Amniotic epithelial cell (primary cell): ENCODE measurements at regions not wholly inside any gene's neighbourhood (a gene's known extent, or its start where the extent isn't known, plus 50 kb on each side); places are given as distances from the start of the nearest gene placed in this dataset.

ENCODE experiments used
- DNase-seq: peaks from one replicate; pipeline ENCODE4 v3.0.0-alpha.2; 2010; ENCODE audit warnings: low read depth

DNA sequence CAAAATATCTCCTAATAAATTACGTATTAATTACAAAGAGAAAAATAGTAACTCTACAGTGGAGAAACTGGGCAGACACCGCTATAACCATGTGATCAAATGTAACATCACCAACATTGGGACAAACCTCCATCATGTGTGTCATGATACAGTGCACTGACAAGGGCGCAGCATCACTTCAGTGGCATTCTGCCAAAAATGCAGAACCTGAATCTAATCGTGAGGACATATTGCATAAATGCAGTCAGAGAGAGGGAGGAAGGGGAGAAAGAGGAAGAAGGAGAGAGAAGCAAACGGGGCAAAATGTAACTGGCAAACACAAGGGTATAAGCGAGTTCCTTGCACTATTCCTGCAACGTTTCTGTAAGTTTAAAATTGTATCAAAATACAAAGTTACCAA is 74.2 kb upstream of the MARCHF10 start:
- no peak for DNase-seq

DNA sequence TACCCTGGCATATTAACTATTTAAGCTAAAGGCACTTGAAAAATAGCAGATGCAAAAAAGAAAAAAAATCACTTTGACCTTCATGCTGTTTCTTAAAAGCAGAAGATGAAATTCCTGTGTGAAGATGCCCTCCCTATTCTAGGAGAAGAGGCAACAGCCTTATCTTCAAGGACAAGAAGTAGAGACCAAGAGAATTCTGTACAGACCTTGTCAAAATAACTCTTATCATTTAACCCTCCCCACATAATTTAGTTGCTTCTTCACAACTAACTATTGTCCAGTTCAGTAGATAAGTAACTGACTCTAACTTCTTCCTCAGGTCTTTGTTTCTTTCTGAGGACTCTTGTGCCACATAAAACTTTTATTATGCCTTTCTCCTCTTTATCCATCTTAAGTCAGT is 72.0 kb upstream of the MARCHF10 start:
- DNase-seq, result no peak

DNA sequence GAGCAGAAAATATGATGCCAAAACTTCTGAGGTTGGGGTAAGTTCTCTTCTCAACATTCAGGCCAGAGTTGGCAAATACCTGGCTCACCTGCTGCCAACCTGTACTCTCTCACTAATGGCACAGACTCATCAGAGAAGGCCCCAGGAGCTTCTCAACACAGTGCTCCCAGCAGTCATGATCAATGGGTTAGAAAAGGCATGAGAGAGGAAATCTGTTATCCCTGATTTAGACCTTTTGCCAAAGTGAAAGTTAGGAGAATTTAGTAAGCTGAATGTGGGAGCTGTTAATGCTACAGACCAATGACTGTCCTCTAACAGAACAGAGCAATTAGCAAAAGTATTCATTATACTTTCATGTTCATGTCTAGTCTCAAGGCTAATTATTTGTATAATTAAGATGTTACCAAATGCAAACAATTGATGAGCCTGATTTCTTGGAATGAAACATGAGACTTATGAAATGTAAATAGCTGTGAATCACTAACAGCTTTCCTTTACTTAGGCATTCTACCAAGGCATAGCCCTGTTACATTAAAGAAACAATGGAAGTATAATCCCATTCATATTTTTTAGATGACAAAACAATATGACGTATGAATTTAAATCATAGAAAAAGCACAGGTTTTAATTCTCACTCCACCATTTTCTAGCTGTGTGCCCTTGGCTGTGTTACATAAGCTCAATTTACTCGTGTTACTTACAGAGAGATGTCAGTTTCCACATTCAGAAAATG is 68.7 kb upstream of the MARCHF10 start:
- no peak for DNase-seq

DNA sequence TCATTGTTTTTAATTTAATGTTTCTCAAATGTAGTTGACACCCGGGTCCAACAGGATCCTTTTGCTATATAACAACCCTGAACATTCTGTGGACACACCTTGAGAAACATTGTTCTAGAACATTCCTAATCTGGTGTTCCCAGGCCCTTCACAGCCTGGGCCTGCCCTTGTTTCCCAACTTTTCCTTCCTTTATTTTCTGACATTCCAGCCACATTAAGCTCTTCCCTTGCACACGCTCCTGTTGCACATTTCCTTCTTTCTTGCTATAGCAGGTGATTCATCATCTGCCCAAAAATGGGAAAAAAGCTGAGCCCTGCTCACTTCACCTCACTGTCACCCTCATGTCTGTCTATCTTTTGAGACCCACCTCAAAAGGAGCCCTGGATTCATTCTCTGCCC is 67.9 kb upstream of the MARCHF10 start:
- DNase-seq, result peak; percentile 41

DNA sequence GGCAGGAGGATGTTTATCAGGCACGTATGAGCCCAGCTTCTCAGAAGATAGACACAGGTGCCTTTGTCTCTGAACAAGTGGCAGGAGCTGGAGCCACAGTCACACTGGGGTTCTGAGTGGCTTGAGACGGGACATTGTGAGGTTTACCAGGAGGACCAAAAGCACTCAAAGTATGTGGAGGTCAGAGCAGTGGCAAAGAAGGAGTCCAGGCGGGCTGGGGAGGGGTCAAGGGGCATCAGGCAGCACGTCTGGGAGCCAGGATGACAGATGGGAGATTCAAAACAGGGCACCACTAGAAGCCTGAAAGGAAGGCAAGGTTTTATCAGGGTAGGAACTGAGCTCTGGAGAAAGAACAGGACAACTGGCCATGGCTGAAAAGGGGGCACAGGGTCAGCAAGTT is 67.2 kb upstream of the MARCHF10 start:
- no peak for DNase-seq

DNA sequence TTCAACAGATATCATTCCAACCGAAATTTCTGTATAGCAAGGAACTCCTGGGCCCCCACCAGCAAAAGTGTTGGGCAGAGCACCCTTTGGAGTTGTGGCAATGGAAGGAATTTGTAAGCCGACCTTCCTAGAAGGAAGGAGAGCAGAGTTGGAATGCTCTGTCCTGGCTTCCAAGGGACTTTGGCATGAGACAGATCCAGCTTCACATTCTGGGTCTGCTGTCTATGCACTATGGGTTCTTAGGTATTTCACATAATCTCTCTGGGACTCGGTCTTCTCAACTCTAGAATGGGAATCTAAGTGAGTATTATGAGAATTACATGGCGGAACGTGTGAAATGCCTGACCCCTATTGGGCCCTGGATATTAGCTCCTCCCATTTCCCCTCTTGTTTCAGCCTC is 63.2 kb upstream of the MARCHF10 start:
- no peak for DNase-seq

DNA sequence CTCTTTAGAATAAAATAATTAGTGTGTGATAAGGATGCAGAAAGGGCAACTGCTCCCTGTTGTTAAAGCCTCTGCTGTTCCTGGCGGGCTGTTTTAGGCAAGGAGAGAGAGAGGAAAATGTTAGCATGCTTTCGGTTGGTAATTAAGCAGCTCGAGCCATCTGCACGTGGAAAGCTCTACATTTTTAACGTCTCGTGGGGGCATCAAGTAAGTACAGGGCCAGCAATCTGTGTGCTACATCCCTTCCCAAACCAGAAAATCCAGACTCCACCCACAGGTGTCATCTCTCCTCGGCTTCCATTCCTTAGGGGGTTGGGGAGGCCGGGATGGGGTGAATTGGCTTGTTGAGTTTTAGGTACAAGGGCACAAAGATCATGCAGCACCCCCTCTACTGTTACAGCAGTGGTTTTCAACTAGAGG is 62.4 kb upstream of the MARCHF10 start:
- no peak for DNase-seq

DNA sequence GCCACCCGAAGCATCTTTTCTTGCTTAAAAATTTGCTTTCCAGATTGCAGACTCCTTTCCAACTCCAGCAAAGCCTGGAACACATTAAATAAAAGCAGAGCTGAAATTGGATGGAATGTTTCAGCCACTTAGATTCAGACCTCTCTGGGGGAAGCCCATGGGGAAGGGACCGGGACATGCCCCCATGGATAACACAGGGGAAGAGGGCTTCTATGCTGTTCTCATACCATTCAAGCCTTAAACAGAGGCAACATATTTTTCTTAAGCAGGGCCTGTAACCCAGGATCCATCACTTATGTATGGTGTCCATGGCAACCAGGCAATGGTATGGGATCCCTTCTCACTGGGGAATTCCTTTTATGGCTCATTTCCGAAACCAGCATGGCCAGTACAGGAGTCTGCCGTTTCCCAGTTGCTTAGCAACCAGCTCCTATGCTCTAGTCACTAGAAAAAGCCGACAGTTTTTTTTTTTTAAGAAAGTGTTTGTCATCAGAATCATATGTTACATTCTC is 62.0 kb upstream of the MARCHF10 start:
- peak; percentile 66 for DNase-seq

DNA sequence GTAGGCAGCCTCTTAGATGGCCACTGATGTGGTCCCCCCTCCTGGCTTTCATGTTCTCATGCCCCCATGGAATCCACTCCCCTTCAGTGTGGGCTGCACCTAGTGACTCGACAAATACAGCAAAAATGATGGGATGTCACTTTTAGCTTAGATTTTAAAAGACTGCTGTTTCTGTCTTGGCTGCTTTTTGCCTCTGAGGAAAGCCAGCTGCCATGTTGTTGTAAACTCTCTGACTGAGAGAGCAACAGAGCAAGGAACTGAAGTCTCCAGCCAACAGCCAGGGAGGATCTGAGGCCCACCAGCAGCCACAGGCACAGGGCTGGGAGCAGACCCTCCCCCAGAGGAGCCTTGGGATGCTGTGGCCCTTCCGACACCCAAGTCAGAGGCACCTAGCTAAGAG is 60.6 kb upstream of the MARCHF10 start:
- no peak for DNase-seq

DNA sequence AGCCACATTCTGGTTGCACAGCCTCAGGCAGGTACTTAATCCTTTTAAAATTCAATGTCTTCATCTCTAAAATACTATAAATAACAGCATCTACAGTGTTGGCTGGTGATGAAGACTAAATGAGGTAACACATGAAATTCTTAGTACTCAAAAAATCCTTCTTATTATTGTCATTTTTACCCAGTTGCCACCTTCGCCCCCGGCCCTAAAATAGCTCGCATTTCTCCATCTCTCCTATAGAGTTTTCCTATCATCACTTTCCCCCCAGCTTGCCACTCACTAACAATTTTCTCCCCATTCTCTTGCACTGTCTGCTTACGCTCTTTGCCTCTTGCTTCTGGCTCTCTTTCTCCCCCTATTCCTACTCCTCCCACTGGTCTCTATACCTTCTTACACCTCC is 59.9 kb upstream of the MARCHF10 start:
- no peak for DNase-seq

DNA sequence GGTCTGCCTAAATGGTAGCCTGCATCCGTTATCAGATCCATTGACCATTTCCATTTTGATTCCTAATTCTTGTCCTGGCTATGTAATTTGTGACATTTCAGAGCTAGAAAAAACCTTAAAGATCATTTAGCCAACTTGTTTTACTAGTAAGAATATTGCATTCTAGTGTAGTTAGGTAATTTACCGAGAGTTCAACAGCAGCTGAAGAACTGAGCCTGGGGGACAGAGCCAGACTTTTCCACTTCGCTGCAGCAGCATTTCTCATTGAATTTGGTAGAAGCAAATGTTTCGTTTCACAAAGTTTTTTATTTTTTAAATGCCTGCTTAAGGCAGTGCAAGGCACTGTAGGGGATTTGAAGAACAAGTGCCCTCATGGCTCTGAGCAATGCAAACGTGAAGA is 59.2 kb upstream of the MARCHF10 start:
- no peak for DNase-seq

DNA sequence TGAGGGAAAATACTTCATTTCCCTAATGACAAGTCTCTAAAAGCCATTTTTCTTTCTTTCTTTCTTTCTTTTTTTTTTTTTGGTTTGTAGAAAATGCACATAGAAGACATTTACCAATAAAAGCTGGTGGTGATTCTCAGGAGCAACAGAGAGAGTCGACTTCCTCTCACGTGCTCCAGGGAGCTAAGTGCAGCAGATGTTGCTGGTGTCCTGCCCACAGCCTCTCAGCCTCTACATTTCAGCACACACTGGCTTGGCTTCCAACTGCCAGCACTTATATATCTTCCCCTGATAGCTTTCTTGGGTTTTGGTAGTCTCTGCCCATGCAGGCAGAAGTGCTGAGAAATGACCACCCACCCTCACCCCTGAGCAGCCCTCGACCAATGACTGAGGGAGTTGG is 58.4 kb upstream of the MARCHF10 start:
- DNase-seq, result no peak

DNA sequence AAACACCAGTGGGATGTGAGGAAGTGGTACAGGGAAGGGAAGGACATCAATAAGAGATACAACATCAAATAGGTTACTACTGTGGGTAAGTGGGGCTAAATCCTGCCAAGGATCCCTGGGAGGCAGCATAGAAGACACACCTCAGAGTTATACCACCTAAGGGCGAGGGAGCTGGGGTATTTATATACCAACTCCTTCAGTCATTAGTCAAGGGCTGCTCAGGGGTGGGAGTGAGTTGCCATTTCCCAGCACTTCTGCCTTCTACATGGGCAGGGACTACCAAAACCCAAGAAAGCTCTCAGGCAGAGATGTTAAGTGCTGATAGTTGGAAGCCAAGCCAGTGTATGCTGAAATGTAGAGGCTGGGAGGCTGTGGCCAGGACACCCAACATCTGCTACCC is 57.5 kb upstream of the MARCHF10 start:
- no peak for DNase-seq

DNA sequence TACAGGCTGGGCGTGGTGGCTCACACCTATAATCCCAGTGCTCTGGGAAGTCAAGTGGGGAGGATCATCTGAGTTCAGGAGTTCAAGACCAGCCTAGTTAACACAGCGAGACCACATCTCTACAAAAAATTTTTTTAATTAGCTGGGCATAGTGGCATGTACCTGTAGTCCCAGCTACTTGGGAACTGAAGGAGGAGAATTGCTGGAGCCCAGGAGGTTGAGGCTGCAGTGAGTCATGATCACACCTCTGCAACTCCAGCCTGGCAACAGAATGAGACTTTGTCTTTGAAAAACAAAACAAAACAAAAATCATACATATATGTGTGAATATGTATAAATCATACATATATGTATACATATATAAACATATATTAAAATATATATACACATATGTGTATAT is 54.1 kb upstream of the MARCHF10 start:
- DNase-seq, result no peak

DNA sequence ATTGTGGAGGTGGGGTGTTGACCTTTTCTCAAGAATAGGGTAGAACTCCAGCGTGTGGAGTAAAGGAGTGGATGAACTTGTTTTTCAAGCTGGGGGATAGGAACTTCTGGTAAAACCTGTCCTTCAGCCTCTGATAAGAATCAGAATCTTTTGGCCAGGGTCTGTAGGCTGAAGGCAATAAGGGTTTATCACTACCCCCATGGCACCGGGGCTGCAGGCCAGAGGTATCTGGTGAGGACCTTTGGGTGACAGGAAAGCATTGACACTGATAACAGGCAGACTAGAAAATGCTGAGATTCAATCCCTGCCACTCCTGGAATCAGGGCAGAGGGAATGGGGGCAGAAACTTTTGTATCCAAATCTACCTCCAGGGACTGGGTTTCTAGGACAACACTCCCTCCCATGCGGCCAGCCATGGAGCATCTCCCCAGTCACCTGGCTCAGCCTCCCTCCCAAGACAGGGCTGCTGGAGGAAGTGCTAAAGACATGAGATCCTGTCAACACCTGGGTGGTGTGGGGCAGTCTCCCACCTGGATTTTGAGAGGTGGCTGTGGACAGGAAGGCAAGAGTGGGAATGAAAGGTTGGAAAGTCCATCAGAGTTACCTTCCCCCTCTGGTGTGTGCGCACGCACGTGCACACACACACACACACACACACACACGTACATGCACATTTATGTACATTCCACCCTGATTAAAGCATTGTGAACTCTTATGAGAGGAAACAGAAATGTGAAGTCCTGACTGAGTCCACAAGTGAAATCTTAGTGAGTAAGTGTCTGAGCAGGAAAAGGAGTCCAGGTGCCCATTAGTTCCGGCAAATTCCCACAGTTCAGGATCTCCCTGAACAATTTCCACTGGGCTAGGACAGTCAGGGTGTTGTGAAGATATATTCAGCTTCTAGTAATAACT is 53.1 kb upstream of the MARCHF10 start:
- peak; percentile 25 for DNase-seq

DNA sequence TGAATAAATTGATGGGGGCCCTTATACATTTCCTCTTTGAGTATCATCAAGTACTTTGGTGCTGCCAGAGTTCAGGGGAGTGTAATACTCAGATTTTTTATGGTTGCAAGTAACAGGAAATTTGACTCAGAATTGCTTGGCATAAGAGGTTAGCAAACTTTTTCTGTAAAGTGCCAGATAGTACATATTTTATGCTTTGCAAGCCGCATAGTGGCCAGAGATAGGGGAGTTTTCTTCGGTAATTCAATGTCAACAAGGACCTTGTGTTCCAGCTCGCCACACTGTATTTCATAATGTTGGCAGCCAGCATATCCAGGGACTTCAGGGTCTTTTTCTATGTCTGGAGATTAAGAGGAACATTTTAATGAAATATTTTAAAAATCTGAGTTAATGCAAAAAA is 51.0 kb upstream of the MARCHF10 start:
- DNase-seq, result peak; percentile 94
